Myocyte (in vitro differentiated cells): ENCODE measurements at regions not wholly inside any gene's neighbourhood (a gene's known extent, or its start where the extent isn't known, plus 50 kb on each side); places are given as distances from the start of the nearest gene placed in this dataset.
"Not testable (repeated sequence)": the region's sequence is repeated elsewhere in the genome, so short reads cannot be mapped to it uniquely, and the experiment has no call there.

Source experiments
- DNase-seq: peaks from one replicate; pipeline ENCODE4 v3.0.0-alpha.2; 2012; ENCODE audit warnings: low read depth

DNA sequence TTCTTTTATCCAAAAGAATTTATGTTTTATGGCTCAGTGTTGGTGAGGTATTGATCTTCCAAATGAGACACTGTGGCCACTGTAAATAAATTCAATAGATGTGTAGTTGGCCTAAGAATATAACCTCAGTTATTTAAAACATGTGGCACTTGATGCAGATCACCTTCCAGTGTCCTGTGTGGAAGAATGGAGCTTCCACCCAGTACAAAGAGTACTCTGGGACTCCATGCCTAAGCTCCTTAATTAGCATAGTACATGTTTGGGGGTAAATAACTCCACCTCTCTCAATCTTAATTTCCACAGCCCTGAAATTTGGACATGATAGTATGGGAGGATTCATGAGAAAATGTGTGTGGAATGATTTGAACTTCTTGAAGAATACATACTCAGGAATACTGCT lies 105.7 kb downstream of the SPDYE17 start:
- not testable (repeated sequence) for DNase-seq

GRCh38 chr7:76924756-76925155 lies 107.4 kb downstream of the SPDYE17 start:
- DNase-seq, result not testable (repeated sequence)

- not testable (repeated sequence) for DNase-seq
Observed at GRCh38 chr7:76918619-76919018, 113.5 kb downstream of the SPDYE17 start.

GRCh38 chr7:76914361-76914760 lies 117.8 kb downstream of the SPDYE17 start:
- DNase-seq, result not testable (repeated sequence)

DNA sequence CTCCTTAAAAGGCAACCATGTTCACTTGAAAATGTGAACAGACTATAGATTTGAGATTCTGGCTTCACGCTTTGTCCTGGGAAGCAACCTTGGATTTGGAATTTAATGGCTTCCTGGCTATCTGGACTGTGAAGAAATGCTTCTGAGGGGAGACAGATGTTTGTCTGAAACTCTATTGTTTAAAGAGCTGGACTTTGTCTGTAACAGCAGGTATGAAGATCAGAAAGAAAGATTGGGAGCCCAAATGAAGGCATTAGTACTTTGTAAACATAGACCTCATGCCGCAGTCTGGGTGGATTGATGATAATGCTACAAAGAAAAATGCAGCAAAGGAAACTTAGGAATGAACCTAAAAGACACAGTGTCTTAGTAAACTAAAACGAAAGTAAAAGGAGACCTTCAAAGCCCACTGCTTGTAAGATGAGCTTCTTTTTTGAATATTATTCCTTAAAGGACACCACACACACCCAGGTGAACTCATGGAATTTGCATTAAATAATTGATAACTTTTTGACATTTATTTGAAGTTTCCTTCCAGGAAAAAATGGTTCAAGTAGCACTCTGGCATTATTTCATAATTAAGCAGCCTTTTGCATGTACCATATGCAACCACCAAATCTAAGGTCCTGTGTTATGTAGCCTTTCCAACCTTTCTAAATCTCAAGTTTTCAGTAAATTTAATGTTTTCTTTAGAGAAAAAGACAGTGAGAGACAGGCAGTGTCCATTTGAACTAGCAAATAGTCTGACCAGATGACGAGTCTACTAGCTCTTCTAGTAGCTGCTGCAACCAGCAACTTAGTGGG lies 119.9 kb downstream of the SPDYE17 start:
- DNase-seq, result not testable (repeated sequence)

- not testable (repeated sequence) for DNase-seq
Observed at GRCh38 chr7:76904688-76905087, 127.5 kb downstream of the SPDYE17 start.

- not testable (repeated sequence) for DNase-seq
Observed at GRCh38 chr7:76901944-76902710, 130.0 kb downstream of the SPDYE17 start.

DNA sequence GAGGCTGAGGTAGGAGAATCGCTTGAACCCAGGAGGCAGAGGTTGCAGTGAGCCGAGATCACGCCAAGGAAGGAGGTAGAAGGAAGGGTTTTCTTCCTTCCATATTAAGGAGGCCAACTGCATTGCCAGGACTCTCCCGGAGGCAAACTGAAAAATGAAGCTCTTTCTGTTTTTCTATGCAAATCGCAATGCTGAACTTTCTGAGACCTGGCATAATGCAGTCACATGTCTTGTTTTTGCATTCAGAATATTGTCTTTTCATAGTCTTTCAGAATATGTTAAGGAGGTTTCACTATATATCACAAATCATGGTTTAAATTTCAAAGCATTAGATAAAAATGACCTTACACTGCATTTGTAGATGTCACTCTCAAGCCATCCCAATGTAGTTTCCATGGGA lies 133.4 kb downstream of the SPDYE17 start:
- not testable (repeated sequence) for DNase-seq

- DNase-seq, result not testable (repeated sequence)
Observed at GRCh38 chr7:76897007-76897406, 135.2 kb downstream of the SPDYE17 start.

DNA sequence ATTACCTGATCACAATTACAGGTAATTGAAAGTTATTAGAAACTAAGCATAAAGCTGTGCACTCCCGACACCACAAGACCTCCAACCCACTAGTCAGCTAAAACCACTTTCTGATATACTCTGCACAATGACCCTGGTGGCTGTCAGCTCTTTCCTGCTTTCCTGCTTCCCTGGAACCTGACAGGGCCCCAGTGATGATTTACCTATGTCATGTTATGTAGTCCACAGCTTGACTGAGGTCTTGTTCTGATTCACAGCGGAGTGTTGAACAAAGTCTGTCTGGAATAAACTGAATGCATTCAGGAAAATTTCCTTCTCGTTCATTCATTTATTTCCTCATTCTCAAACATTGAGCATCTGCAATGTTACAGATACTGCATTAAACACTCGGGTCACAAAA lies 136.5 kb downstream of the SPDYE17 start:
- DNase-seq, result not testable (repeated sequence)

GRCh38 chr7:76891771-76892170 lies 140.4 kb downstream of the SPDYE17 start:
- DNase-seq, result not testable (repeated sequence)

DNA sequence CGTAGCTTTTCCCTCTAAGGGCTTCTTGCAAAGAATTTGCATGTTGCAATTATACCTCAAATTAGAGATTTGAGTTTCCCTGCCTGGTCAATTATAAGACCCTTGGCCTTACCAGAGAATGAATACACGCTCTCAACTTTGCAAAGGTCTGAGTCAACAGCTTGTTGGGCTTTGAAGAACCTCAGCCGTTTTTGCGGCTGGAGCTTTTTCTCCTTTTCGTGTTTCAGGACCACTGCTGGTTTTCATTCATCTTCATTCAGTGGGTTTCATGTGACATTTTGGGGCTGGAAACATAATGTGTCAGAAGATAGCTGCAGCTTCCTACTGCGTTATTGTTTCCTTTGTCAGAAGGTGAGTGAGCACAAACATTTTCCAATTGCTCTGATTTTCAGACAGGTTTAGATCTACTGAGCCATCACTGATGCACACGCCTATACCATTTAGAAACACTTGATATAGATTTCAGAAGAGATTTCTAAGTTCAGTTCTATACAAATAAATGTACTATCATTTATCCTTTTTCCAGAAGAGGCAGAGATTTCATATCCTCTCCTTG lies 152.3 kb downstream of the SPDYE17 start:
- not testable (repeated sequence) for DNase-seq

GRCh38 chr7:76875760-76876159 lies 156.4 kb downstream of the SPDYE17 start:
- DNase-seq, result not testable (repeated sequence)

GRCh38 chr7:76870504-76870808 lies 161.7 kb downstream of the SPDYE17 start:
- not testable (repeated sequence) for DNase-seq

- DNase-seq, result not testable (repeated sequence)
Observed at GRCh38 chr7:76867364-76867889, 164.7 kb downstream of the SPDYE17 start.

DNA sequence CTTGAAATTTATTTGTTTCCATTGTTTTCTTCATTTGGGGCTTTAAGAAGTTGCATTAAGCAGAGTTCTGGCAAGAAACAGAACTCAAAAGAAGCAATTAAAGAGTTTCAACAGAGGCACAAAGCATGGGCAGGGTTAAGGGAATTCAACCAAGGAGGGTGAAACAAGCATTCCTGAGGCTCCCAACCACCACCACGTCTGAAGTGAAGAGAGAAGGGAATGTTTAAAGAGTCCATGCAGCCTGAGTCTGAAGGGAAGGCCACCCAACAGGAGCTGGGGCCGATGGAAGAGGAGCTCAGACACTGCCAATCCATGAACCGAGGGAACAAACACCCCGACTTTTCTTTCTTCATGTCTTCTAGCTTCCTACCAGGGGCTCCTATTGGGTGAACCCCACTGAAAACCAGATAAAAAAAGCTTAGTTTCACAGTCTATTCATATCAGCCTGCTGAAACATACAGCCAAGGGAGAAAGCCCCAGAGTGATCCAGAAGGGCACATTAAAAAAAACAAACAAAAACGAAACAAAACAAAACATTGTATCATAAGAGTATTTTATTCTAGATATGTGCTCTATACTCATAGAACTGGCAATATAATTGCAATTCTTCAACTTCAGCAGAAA lies 168.9 kb downstream of the SPDYE17 start:
- DNase-seq, result not testable (repeated sequence)

GRCh38 chr7:76862241-76862640 lies 169.9 kb downstream of the SPDYE17 start:
- not testable (repeated sequence) for DNase-seq

- DNase-seq, result not testable (repeated sequence)
Observed at GRCh38 chr7:76859933-76860332, 172.2 kb downstream of the SPDYE17 start.

- not testable (repeated sequence) for DNase-seq
Observed at GRCh38 chr7:76854631-76855030, 177.5 kb downstream of the SPDYE17 start.

DNA sequence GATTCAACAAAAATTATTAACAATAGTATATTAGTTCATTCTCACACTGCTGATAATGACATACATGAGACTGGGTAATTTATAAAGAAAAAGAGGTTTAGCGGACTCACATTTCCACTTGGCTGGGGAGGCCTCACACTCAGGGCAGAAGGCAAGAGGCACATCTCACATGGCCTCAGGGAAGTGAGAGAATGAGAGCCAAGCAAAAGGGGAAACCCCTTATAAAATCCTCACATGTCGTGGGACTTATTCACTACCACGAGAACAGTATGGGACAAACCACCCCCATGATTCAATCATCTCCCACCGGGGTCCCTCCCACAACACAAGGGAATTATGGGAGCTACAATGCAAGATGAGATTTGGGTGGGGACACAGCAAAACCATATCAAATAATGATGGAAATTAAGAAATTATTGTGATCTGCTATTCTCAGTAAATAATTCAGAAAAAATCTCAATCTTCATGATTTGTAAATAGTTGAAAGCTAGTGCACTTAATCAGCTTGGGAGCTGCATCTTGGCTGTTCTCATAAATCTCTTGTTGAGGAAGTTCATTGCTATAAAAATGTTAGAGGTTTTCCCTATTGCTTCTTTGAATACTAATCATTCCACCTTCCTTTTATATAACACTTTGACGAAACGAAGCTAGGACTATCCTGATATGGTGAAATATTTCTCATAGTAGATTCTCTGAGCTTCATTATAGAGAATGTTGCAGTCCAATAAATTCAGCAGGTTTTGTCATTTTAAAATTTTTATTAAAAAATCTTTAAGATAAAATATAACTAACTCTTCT lies 179.2 kb downstream of the SPDYE17 start:
- DNase-seq, result peak; percentile 61
